Stimulated activated CD8-positive, alpha-beta memory T cell treated with anti-CD3 and anti-CD28 coated beads, Interleukin-4, amount 100 ng/mL, for 24 hours (primary cell): ENCODE measurements at regions not wholly inside any gene's neighbourhood (a gene's known extent, or its start where the extent isn't known, plus 50 kb on each side); places are given as distances from the start of the nearest gene placed in this dataset.
A peak's percentile ranks its signal among the peaks of the same experiment; 100 is the strongest.

ENCODE experiments used
- DNase-seq: peaks from one replicate; pipeline ENCODE4 v3.0.0-alpha.2; 2020; ENCODE audit warnings: low read depth

DNA sequence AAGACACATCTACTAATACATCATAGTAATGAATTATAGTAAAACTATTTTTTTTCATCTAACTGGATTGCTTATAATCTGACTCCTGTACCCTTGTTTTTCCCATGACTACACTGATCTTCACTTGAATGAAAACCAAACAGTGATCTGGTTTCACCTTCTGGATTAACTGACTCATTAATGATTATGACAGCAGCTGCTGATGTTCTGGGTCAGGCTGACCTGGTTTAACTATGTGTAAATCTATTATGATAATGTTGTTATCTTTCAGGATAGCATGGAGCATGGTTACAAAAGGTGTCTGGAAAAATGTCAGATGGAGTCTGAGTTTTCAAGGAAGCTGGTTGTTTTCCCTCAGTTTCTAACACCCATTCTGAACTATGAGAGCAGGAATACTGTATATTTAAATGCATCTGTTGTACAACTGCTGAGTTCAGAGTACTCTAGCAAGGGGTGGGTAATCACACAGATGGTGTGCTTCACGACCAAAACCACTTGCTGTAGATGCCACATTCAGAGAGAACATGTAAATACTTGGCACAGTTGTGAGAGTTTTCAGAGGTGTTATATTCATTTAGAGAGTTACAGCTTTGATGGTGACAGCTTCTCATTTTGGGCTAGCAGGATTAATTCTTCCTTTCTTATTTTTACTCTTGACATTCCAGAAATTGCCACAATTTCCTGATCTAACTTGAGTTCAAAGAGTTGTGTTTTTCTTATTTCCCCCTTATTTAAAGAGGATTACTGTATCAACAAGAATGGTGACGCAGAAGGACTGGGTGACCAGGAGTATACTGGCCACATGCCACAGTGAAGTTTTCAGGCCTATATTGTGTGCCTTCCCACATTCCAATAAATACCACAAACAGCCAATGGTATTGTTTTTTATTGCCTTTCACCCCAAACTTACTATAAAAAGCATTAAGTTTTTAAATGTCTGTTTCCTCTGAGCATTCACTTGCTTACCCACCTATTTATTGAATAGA is 249.7 kb upstream of the TET2 start:
- no peak for DNase-seq

DNA sequence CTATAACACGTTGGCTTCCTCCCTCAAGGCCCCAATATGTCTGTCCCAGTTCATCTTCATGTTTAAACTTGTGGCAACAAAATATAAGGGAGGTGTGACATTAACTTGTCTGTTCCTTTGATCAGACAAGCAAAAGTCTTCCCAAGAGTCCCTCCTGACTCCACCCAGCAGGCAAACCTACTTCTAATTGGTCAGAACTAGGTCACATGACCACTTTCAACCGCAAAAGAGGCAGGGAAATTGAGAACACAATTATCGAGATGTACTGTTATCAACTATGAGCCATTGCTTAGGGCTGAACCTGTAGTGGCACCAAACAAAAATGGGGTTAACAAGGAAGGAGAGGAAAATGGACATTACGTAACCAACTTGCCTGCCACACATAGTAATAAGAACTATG is 246.8 kb upstream of the TET2 start:
- no peak for DNase-seq

- no peak for DNase-seq
These were observed 245.2 kb upstream of the TET2 start for GRCh38 chr4:104901438-104901837.

DNA sequence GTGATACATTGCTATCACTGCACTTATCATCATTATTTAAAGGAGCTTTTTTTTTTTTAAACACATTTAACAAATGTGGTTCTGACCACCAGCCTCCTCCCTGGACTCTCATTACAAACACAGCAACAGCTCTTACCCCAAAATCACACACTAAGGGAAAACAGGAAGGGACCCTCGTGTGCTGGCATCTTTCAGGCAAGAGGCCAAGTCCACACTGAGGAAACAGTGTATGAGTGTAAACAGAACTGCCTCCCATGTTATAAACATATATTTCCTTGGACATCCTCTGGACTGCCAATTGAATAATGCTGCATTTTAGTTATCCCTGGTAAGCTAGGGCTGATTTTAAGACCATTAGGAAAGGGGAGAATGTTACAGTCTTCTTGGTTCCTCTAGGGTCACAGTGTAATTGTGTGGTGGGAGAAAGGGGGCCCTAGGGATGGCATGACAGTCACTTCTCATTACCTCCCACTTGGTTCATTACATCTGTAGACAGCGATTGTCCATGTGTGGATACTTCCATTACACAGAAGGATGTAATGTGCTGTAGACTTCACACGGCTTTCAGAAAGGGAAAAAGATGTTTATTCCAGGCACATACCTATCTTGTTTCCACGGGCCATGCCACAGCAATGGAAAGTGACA is 244.6 kb upstream of the TET2 start:
- DNase-seq = no peak

DNA sequence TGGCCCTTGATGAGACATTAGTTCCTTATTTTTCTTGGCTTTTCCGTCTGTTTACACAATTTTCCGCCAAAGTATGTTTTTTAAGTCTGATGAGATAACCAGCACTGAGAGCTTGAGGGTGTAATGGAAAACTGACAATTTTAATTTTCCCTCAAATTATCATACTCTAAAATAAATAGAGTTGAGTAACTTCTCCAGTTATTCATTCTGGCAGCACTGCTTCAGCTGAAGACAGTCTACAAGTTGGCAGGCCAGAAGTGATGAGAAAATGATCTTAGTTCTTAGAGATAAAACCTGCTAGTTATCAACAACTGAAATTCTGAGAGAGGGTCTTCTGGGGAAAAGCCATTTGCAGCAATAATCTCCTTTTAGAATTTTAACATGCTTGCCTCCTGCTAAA is 241.6 kb upstream of the TET2 start:
- DNase-seq = no peak

DNA sequence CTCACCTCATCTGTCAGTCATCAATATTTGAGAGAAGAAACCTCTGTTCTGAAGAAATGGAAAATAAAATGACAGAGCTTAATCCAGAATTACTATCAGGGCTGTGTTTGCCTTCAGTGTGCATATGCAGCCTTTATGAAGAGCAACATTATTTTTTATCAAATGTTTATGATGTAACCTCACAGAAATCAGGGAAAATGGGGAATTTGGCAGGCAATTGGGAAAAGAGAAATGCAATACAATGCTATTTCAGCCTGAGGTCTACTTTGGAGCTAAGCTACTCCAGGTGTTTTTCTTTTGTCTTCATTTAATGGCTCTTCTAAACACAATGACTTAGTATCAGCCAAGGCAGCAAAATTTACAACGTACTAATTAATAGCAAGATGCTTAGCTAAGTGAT is 241.1 kb upstream of the TET2 start:
- DNase-seq = no peak

DNA sequence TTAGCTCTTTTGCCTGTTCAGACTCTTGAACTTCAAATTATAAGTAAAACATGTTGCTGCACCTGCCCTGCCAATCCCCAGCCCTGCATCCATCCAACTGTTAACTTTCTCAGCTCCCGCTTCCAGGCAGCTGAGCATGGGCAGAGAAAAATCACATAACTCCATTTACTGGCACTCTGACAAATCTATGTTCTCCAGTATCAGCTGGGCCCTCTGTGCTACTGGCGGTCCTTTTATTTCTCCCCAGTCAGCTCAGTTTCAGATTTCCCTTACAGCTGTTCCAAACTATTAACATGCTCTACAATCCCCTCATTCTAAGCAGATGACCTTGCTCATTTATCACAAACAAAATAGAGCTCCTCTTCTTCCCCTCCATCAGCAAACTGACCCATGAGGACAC is 240.4 kb upstream of the TET2 start:
- no peak for DNase-seq

- no peak for DNase-seq
These were observed 239.5 kb upstream of the TET2 start for GRCh38 chr4:104907074-104907649.

GRCh38 chr4:104907991-104908390 is 238.7 kb upstream of the TET2 start:
- no peak for DNase-seq

- DNase-seq = no peak
These were observed 237.3 kb upstream of the TET2 start for GRCh38 chr4:104909376-104909775.

GRCh38 chr4:104912518-104912917 is 234.2 kb upstream of the TET2 start:
- DNase-seq = no peak

GRCh38 chr4:104915373-104915772 is 231.3 kb upstream of the TET2 start:
- no peak for DNase-seq

GRCh38 chr4:104915864-104916263 is 230.8 kb upstream of the TET2 start:
- no peak for DNase-seq

GRCh38 chr4:104919406-104919805 is 227.3 kb upstream of the TET2 start:
- DNase-seq = no peak

- no peak for DNase-seq
These were observed 216.4 kb upstream of the TET2 start for GRCh38 chr4:104930298-104930697.

GRCh38 chr4:104930745-104931736 is 215.6 kb upstream of the TET2 start:
- peak; percentile 24 for DNase-seq

DNA sequence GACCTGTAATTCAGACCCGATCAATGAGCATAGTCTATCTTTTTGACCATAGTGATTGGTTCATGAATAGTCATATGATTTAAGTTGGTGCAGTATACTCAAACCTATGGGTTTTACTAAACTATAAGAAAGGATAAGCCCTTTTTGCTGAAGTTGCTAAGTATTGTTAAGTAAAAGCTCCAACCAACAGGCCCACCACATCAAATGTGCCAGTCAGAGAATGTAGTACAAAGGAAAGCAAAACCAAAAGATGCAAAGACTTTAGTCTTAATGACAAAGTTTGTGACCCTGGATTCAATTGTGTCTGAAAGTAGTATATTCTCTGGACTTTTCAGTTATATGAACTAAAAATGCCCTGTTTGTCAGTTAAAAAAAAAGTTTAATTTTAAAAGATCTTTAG is 208.1 kb upstream of the TET2 start:
- DNase-seq = no peak

DNA sequence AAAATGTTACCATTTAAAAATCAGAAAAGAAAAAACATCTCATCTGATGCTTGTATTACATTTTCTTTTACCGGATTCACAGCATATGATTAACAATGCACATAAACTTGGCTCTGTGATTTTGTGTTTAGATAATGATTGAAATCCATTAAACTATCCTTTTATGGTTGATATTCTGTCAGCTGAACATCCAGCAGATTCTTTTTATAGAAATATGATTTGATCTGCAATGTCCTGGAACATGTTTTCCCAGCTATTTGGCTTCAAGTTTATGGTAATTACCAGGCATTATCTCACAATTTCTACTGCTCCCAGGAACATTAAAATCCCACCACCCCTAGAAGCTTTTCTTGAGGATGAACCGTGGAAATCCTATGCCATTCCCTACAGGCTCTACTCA is 205.7 kb upstream of the TET2 start:
- DNase-seq = no peak

GRCh38 chr4:104941661-104942062 is 205.0 kb upstream of the TET2 start:
- DNase-seq = no peak

DNA sequence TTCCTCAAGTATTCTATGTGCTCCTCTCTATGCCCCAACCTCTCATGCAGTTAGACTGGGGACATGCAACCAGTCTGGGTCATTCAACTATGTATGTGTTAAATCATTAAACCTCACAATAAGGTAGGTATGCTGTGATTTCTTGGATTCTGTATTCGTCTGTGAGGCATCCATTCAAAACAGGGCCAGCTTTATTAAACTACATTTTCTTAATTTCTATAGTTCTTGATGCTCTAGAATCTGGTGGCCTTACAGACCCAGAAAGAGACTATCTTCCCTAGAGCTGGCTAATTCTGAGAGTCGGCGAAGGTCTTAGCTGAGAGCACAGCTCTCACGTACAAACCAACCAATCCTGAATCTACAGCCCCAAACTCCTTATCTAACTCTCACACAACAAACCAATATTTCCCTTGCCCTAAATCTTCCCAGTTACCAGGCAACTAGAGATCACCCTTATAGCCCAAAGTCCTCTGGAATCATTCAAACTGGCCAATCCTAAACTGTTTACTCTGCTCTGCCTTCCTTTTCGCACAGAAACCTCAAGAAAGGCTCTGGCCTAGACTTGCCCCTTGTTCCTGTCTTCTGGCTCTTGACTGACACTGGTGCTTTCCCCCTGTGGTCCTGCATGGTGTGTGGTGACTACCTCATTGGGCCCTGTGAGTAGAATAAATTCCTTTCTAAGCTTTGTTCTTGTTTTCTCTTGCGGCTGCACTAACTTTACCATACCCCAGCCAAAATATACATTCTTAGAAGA is 203.5 kb upstream of the TET2 start:
- DNase-seq = no peak

DNA sequence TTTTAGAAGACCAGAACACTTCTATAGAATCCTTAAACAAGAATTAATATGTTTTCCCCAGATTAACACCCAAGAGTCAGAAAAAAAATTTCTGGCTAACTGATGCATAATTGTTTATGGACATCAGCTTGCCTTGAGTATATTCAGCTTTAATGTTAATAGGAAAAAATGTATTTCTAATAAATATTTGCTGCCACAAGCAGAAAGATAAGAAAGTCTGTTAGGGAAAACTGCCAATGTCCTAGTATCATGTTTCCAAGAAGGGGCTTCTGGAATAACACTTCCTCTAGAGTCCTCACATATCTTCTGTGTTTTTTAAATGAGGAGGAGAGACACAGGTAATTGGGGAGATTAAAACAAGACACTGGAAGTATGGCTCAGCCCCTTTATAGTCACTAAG is 202.1 kb upstream of the TET2 start:
- DNase-seq = no peak
